IMR-90 (cell line): ENCODE measurements at regions not wholly inside any gene's neighbourhood (a gene's known extent, or its start where the extent isn't known, plus 50 kb on each side); places are given as distances from the start of the nearest gene placed in this dataset.

Experiments used
- ATAC-seq: fragments of 200-7000 bp; cut with Tn5 transposase; 2 replicates; pipeline ENCODE4 v1.9.1; 2020; ENCODE audit warnings: low read depth, mild to moderate bottlenecking, moderate library complexity
- BruUV-seq: library from RNA; stranded (reverse); fragments of 400-500 nt; replicated peaks from 2 replicates; lab custom pipeline; 2021; lab: Mats Ljungman, UMichigan
- CTCF ChIA-PET: fragments of 300-600 bp; formaldehyde crosslinking; extraction: SDS; loops from one replicate; lab custom pipeline; 2021; ENCODE audit warnings: antibody characterized with exemption; lab: Yijun Ruan, JAX
- POLR2A ChIA-PET: fragments of 300-600 bp; sonication (Branson Sonifier 250); formaldehyde crosslinking; loops from one replicate; lab custom pipeline; 2022; ENCODE audit warnings: antibody characterized with exemption; ENCODE audit not compliant: unreplicated experiment; lab: Charles Lee
- DNase-seq: peaks from one replicate; pipeline ENCODE4 v3.0.0; 2013
- H2AFZ ChIP-seq: replicated peaks from 2 replicates; pipeline ENCODE3; 2013; ENCODE audit warnings: low read length, mild to moderate bottlenecking; ENCODE audit not compliant: poor library complexity
- H2AK5ac ChIP-seq: 2 replicates; pipeline ENCODE4 v1.6.1; 2013; ENCODE audit warnings: low read depth, low read length, inconsistent platforms
- H2AK9ac ChIP-seq: replicated peaks from 2 replicates; pipeline ENCODE3; 2013; ENCODE audit warnings: mild to moderate bottlenecking, low read depth, low read length, moderate library complexity; ENCODE audit not compliant: poor library complexity
- H2BK120ac ChIP-seq: 2 replicates; pipeline ENCODE4 v1.6.1; 2013; ENCODE audit warnings: low read depth, low read length, inconsistent platforms
- H2BK15ac ChIP-seq: 3 replicates; pipeline ENCODE4 v1.6.1; 2013; ENCODE audit warnings: low read depth, low read length, inconsistent platforms
- H2BK20ac ChIP-seq: 2 replicates; pipeline ENCODE4 v1.6.1; 2013; ENCODE audit warnings: low read depth, mild to moderate bottlenecking, inconsistent platforms, low read length, moderate library complexity
- H2BK5ac ChIP-seq: 2 replicates; pipeline ENCODE4 v1.6.1; 2013; ENCODE audit warnings: mild to moderate bottlenecking, low read depth, low read length, inconsistent platforms; ENCODE audit not compliant: poor library complexity, severe bottlenecking
- H3K14ac ChIP-seq: replicated peaks from 2 replicates; pipeline ENCODE4 v1.6.1; 2013; ENCODE audit warnings: low read depth, low read length, inconsistent platforms
- H3K18ac ChIP-seq: 2 replicates; pipeline ENCODE4 v1.6.1; 2013; ENCODE audit warnings: low read depth, low read length, control low read depth
- H3K23ac ChIP-seq: 2 replicates; pipeline ENCODE4 v1.6.1; 2013; ENCODE audit warnings: low read depth, low read length, inconsistent platforms
- H3K27ac ChIP-seq: 2 replicates; pipeline ENCODE4 v1.5.1; 2013; ENCODE audit warnings: mild to moderate bottlenecking, control low read depth, low read length; ENCODE audit not compliant: insufficient read depth
- H3K27me3 ChIP-seq: 2 replicates; pipeline ENCODE4 v1.6.1; 2013; ENCODE audit warnings: low read length; ENCODE audit not compliant: control insufficient read depth, insufficient read depth
- H3K36me3 ChIP-seq: 2 replicates; pipeline ENCODE4 v1.6.1; 2013; ENCODE audit warnings: low read length, mixed read lengths; ENCODE audit not compliant: control insufficient read depth, insufficient read depth
- H3K4ac ChIP-seq: 2 replicates; pipeline ENCODE4 v1.6.1; 2013; ENCODE audit warnings: low read depth, low read length, inconsistent platforms
- H3K4me1 ChIP-seq: 2 replicates; pipeline ENCODE4 v1.6.1; 2013; ENCODE audit warnings: low read length, mixed read lengths; ENCODE audit not compliant: control insufficient read depth, insufficient read depth
- H3K4me2 ChIP-seq: 2 replicates; pipeline ENCODE4 v1.6.1; 2013; ENCODE audit warnings: low read depth, mild to moderate bottlenecking, control low read depth, low read length, moderate library complexity
- H3K4me3 ChIP-seq: 2 replicates; pipeline ENCODE4 v1.5.1; 2013; ENCODE audit warnings: low read depth, mild to moderate bottlenecking, control low read depth, low read length, moderate library complexity; ENCODE audit not compliant: insufficient read depth
- H3K56ac ChIP-seq: 2 replicates; pipeline ENCODE4 v1.6.1; 2013; ENCODE audit warnings: low read length, inconsistent platforms; ENCODE audit not compliant: insufficient read depth; ENCODE audit errors: extremely low read depth
- H3K79me1 ChIP-seq, 2 experiments: 2 replicates each; pipeline ENCODE4 v1.6.1; 2013; ENCODE audit warnings: low read length in 2 of 2, inconsistent platforms in 1 of 2, low read depth in 1 of 2
- H3K9ac ChIP-seq: 2 replicates; pipeline ENCODE4 v1.6.1; 2013; ENCODE audit warnings: low read depth, low read length, control low read depth
- H3K9me1 ChIP-seq: 2 replicates; pipeline ENCODE4 v1.6.1; 2013; ENCODE audit warnings: low read length, inconsistent platforms; ENCODE audit not compliant: insufficient read depth
- H3K9me3 ChIP-seq: 2 replicates; pipeline ENCODE4 v1.6.1; 2013; ENCODE audit warnings: low read length; ENCODE audit not compliant: control insufficient read depth, insufficient read depth
- H4K20me1 ChIP-seq: 2 replicates; pipeline ENCODE4 v1.6.1; 2013; ENCODE audit warnings: low read length, inconsistent platforms; ENCODE audit not compliant: insufficient read depth
- H4K5ac ChIP-seq: 2 replicates; pipeline ENCODE4 v1.6.1; 2013; ENCODE audit warnings: mild to moderate bottlenecking, low read depth, low read length, control low read depth
- H4K8ac ChIP-seq, 2 experiments: 2 replicates each; pipeline ENCODE4 v1.6.1; 2013; ENCODE audit warnings: low read depth in 2 of 2, low read length in 2 of 2, control low read depth in 1 of 2, inconsistent platforms in 1 of 2
- H4K91ac ChIP-seq: 2 replicates; pipeline ENCODE4 v1.6.1; 2013; ENCODE audit warnings: low read depth, low read length, inconsistent platforms; ENCODE audit not compliant: insufficient read depth
- FOS ChIP-seq: fragments of 150-350 bp; IDR thresholded peaks from 2 replicates; pipeline ENCODE4 v1.6.1; 2016; ENCODE audit warnings: low read depth, low read length
- MAFK ChIP-seq: IDR thresholded peaks from 2 replicates; pipeline ENCODE4 v1.6.1; 2012; ENCODE audit warnings: low read depth, low read length, improper control_type of control experiment
- POLR2A ChIP-seq: IDR thresholded peaks from 2 replicates; pipeline ENCODE4 v1.6.1; 2012; ENCODE audit warnings: mild to moderate bottlenecking, low read depth, low read length
- RCOR1 ChIP-seq: IDR thresholded peaks from 2 replicates; pipeline ENCODE4 v1.6.1; 2012; ENCODE audit warnings: mild to moderate bottlenecking, low read length, improper control_type of control experiment; ENCODE audit not compliant: insufficient replicate concordance
- RFX5 ChIP-seq: IDR thresholded peaks from 2 replicates; pipeline ENCODE4 v1.8.0; 2012; ENCODE audit warnings: low read depth, mild to moderate bottlenecking, low read length, moderate library complexity
- WGBS, 2 experiments: methylation state at CpG; one replicate each; pipeline versions ENCODE4 v1.1.5 to v1.1.7; 2013; ENCODE audit warnings: missing lambda C conversion rate in 2 of 2; ENCODE audit not compliant: insufficient read length in 1 of 2; ENCODE audit errors: extremely low coverage in 2 of 2; 5-methylcytosine and 5-hydroxymethylcytosine counted together
- dilution Hi-C: fragments of 300-500 bp; cut with HindIII; formaldehyde crosslinking; loops from one replicate; pipeline ENCODE4 v1.14.3; 2018; ENCODE audit warnings: low sequenced_read_pairs; ENCODE audit not compliant: unreplicated experiment
- in situ Hi-C: fragments of 300-500 bp; cut with MboI; formaldehyde crosslinking; loops from 3 replicates; pipeline ENCODE4 v1.14.3; 2019; ENCODE audit warnings: low sequenced_read_pairs, inconsistent platforms, mixed read lengths
- intact Hi-C: fragments of 100-400 bp; cut with micrococcal nuclease; formaldehyde crosslinking; loops from 2 replicates; pipeline ENCODE4 v1.10.0; 2022

DNA sequence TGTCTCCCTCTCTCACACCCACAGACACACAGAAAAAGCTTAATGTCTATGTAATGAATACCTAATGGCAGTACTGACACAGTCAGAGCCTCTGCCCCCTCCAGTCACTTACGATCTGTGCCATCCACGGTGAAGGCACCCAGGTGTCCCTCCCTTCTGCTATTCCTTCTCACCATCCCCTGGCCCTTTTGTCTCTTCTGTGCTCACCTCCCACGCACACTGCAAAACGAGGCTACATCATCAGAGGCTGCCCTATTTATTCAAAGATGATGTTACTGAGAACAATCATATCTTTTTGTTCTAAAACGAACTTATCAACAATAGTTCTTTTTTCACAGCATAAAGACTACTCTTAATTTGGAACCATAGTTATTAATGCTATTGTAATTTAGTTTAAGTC lies 246.9 kb upstream of the MKLN1 start:
- no peaks in the 10 kb centered on the region for H3K27me3 ChIP-seq
- POLR2A ChIA-PET: no interaction called here
- CTCF ChIA-PET: no interaction called here

More for the DNA sequence above, 246.9 kb upstream of the MKLN1 start:
- no peak overlapping the region for H3K4me3 ChIP-seq
- no peak overlapping the region for H2AFZ ChIP-seq
- H4K5ac ChIP-seq: no peak overlapping the region
- H3K23ac ChIP-seq: no peak overlapping the region
- peaks cover 3% of the 10 kb centered on the region for H3K36me3 ChIP-seq
- ATAC-seq (no peak), DNase-seq (no peak)
- H2AK9ac ChIP-seq: no peak overlapping the region
- in situ Hi-C loops (no loop called here), dilution Hi-C loops (no loop called here), intact Hi-C loops (no loop called here)
- H2BK120ac ChIP-seq: no peak overlapping the region
- no TSS peak for BruUV-seq
- peaks cover 6% of the 10 kb centered on the region for H3K9me1 ChIP-seq
- H3K18ac ChIP-seq: no peak overlapping the region
- peaks cover 8% of the 10 kb centered on the region for H3K4me1 ChIP-seq
- no peak overlapping the region for H3K14ac ChIP-seq
- H4K20me1 ChIP-seq: peaks cover 45% of the 10 kb centered on the region
- H3K4ac ChIP-seq: no peak overlapping the region
- WGBS, 2 experiments: no CpG with 5 or more reads among the region's 5 CpGs
- no peak overlapping the region for H3K9ac ChIP-seq
- H2AK5ac ChIP-seq: no peak overlapping the region
- H2BK15ac ChIP-seq: no peak overlapping the region
- TF ChIP-seq MAFK: no peak
- no peak for TF ChIP-seq RCOR1
- TF ChIP-seq POLR2A: no peak
- no peak for TF ChIP-seq FOS
- TF ChIP-seq RFX5: no peak
- no peak overlapping the region for H3K27ac ChIP-seq
- H3K4me2 ChIP-seq: no peak overlapping the region
- no peak overlapping the region for H3K56ac ChIP-seq
- no peak overlapping the region for H2BK20ac ChIP-seq
- H3K9me3 ChIP-seq: no peaks in the 10 kb centered on the region
- H4K8ac ChIP-seq: no peak overlapping the region
- H4K91ac ChIP-seq: no peak overlapping the region
- H3K79me1 ChIP-seq: peaks cover 36 to 53% of the 10 kb centered on the region in 2 experiments
- no peak overlapping the region for H2BK5ac ChIP-seq
